Activated CD8-positive, alpha-beta memory T cell treated with anti-CD3 and anti-CD28 coated beads, Interleukin-2, amount 50 U/mL, for 24 hours (primary cell): ENCODE measurements at regions not wholly inside any gene's neighbourhood (a gene's known extent, or its start where the extent isn't known, plus 50 kb on each side); places are given as distances from the start of the nearest gene placed in this dataset.
"Not testable (repeated sequence)": the region's sequence is repeated elsewhere in the genome, so short reads cannot be mapped to it uniquely, and the experiment has no call there.

Source experiments
- DNase-seq: peaks from one replicate; pipeline ENCODE4 v3.0.0-alpha.2; 2020; ENCODE audit errors: extremely low read depth

DNA sequence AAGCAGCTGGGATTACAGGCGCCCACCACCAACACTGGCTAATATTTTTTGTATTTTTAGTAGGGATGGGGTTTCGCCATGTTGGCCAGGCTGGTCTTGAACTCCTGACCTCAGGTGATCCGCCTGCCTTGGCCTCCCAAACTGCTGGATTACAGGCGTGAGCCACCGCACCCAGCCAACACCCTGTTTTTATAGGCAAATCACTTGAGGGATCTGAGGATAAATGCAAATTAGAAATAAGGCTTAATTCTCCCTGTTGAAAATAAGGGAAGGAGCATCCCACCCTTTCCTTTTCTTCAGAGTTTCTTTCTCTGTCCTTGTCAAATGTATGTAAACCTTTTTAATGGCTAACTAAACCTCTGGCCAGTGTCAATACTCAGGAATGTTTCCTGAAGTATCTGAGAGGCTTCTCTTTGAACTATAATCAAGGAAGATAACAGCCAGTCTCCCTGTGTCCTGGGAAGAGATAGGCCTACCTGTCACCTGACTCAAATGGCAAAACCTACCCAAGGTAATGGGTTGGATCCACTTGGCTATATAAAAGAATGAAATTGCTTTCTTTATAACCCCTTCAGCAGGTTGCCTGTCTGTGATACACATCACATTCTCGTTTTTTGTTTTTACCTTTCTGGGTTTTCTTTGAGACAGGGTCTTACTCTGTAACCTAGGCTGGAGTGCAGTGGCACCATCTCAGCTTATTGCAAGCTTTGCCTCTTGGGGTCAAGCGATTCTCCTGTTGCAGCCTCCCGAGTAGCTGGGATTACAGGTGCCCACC lies 64.5 kb upstream of the TNFAIP3 start:
- no peak for DNase-seq

- no peak for DNase-seq
Measured at GRCh38 chr6:137804637-137805036, 62.4 kb upstream of the TNFAIP3 start.

DNA sequence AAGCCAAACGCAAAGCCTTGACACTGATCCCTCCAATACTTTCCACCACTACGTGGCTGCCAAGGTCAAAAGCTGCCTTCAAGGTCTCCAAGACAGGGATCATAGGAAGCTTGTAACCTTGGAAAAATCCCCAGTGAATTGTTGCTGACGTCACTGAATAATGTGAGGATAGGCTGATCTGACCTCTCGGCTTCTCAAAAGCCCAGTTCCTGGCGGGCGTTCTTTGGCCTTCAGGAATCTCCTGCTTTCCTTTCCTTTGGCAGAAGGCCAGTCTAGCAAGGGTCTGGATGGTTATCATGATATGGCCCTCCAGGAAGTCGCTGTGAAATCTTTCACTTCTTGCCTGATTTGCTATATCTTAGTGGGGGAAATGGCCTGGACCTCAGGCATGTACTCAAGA lies 61.4 kb upstream of the TNFAIP3 start:
- no peak for DNase-seq

- DNase-seq = no peak
Measured at GRCh38 chr6:137806914-137807682, 60.0 kb upstream of the TNFAIP3 start.

GRCh38 chr6:137808191-137808590 lies 58.9 kb upstream of the TNFAIP3 start:
- no peak for DNase-seq

GRCh38 chr6:137808836-137809315 lies 58.2 kb upstream of the TNFAIP3 start:
- no peak for DNase-seq

GRCh38 chr6:137809895-137810553 lies 57.0 kb upstream of the TNFAIP3 start:
- not testable (repeated sequence) for DNase-seq

- DNase-seq = no peak
Measured at GRCh38 chr6:137810554-137811120, 56.4 kb upstream of the TNFAIP3 start.

GRCh38 chr6:137811121-137811915 lies 55.7 kb upstream of the TNFAIP3 start:
- peak; percentile 64 for DNase-seq

DNA sequence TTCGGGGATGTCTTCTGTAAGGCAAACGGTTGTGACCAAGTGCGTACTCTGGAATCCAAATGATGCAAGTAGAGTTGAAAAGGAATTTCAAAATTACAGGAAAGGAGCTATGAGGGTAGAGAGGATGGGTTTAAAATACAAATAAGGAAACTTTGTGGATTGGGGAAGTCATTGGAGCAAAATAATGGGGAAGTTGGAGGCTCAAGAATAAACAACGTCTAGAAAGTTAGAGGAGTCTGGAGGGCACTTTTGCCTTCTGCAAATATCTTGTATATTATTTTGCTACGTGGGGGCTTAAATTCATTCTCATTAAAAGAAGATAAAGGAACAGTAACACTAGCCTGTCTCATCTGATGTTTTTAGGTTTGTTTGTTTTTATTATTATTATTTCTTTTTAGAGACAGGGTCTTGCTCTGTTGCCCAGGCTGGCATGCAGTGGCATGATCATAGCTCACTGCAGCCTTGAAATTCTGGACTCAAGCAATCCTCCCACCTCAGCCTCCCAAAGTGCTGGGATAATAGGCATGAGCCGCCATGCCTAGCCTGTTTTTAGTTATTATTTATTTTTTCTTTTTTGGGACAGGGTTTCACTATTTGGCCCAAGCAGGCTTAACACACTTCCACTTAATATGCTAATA lies 55.0 kb upstream of the TNFAIP3 start:
- DNase-seq = no peak

GRCh38 chr6:137813308-137813970 lies 53.6 kb upstream of the TNFAIP3 start:
- no peak for DNase-seq

DNA sequence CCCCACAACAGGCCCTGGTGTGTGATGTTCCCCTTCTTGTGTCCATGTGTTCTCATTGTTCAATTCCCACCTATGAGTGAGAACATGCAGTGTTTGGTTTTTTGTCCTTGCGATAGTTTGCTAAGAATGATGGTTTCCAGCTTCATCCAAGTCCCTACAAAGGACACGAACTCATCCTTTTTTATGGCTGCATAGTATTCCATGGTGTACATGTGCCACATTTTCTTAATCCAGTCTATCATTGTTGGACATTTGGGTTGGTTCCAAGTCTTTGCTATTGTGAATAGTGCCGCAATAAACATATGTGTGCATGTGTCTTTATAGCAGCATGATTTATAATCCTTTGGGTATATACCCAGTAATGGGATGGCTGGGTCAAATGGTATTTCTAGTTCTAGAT lies 53.0 kb upstream of the TNFAIP3 start:
- not testable (repeated sequence) for DNase-seq

DNA sequence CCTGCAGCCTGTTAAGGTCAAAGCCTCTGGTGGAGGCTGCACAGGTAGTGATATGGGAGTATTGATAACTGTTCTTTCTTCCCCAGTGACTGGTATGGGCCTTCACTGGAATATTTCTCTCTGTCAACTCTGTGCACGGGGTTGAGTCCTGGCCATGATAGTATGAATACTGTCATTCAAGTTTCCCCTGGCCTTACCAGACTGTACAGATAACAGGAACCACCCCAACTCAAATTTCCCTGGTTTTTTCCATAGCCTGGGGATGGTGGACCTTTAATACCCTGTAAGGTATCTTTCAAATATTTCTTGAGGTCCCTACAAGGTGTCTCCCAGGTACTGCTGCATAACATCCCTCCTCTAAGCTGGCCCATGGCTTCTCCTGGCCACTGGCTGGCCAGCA lies 51.4 kb upstream of the TNFAIP3 start:
- DNase-seq = no peak

GRCh38 chr6:137816133-137816579 lies 50.9 kb upstream of the TNFAIP3 start:
- no peak for DNase-seq

- DNase-seq = no peak
Measured at GRCh38 chr6:137816688-137817618, 50.1 kb upstream of the TNFAIP3 start.
